Suppressor macrophage (primary cell): ENCODE measurements at regions not wholly inside any gene's neighbourhood (a gene's known extent, or its start where the extent isn't known, plus 50 kb on each side); places are given as distances from the start of the nearest gene placed in this dataset.
"Not testable (repeated sequence)": the region's sequence is repeated elsewhere in the genome, so short reads cannot be mapped to it uniquely, and the experiment has no call there.

Source experiments
- DNase-seq, 4 experiments: peaks; one replicate each; pipeline ENCODE4 v3.0.0-alpha.2; 2020 to 2022

DNA sequence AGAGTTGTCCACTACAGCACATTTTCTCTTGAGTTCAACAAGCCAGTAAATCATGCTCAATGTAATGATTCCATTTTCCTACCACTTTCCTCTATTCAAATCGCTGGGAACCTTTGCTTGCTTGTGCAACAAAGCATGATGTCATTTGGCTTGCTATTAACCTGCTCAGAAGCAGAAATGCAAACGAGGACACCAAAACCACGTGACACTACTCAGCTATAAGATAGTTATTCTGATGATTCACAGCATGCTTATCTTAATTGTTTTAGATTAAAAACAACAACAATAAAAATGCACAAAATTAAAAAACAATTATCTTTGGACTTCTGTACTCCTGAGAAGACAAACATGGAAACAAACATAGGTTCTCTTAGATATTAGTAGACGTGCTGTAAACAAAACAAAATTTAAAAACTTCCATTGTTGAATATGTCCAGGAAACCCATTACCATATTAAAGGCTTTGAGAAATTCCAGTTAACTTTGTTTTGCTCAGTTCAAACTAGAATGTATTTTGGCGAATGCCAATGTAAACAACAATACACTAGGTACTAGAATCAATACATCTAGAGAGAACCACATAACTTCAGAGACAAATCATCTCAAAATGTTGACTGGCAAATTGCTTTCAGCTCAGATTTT, 77.5 kb upstream of the KRAS start:
- peak in 3 of 4 experiments; percentile 37 to 49 (median 40) for DNase-seq

DNA sequence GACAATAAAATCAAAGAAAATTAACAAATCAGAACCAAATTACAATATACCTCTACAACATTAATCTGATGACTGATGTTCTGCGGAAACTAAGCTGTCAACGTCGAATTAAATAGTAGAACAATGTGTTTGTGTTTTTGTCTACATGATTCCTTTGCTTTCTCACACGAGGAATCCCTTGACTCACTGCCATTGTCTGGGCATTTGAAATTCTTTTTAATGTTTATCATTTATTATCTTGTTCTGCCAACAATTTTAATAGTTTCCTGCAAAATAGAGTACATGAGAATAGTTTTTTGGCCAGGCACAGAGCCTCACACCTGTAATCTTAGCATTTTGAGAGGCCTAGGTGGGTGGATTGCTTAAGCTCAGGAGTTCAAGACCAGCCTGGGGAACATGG, 76.6 kb upstream of the KRAS start:
- no peak for DNase-seq

DNA sequence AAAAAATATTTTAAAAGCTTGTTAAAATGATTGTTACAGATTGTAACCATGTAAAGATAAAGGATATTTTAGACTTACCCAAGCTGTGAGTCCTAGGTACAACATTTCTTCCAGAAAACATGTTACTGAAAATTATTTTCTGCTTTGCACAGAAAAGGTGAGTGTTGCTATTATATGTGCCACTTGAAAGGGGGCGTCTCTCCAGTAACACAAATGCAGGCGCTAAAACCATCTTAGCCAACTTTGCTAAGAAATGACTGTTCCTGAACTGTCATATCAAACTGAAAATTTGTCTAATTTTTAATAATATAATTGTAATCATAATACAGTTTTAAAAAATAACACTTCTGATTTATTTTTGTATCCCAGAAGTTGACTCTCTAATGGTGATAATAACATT, 75.6 kb upstream of the KRAS start:
- DNase-seq, result no peak

DNA sequence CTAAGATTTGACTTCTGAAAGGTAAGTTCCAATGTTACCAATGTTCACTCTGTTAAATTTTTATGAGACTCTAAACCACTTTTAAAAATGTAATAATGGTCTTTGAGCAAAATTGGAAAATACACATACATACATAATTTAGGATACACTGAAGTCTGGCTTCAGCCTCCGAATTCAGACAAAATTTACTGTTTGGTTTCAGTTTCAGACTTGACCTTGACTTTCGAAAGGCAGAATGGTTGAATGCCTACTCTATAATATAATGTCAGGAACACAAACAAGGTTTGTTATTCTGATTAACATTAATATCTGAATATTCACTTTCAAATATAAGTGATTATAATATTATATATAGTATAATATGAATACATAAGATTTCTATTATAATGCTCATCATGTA, 74.1 kb upstream of the KRAS start:
- no peak for DNase-seq

DNA sequence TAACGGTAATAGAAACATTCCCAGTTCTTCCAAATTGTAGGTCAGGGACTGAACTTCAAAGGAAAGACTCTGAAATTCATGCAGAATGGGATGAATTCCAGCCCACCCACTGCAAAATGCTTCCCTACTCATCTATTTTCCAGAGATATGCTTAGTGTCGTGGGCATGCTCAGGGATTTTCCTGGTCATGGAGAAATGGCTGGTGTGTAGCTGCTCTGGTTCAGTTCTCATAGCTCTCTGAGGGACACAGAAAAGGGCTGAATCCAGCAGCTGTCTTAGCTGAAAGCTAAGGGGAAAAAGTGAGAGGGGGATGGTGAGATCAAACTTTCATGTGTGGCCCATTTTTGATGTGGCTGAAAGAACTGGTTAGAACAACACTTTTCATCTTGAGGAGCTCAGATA, 72.9 kb upstream of the KRAS start:
- no peak for DNase-seq

DNA sequence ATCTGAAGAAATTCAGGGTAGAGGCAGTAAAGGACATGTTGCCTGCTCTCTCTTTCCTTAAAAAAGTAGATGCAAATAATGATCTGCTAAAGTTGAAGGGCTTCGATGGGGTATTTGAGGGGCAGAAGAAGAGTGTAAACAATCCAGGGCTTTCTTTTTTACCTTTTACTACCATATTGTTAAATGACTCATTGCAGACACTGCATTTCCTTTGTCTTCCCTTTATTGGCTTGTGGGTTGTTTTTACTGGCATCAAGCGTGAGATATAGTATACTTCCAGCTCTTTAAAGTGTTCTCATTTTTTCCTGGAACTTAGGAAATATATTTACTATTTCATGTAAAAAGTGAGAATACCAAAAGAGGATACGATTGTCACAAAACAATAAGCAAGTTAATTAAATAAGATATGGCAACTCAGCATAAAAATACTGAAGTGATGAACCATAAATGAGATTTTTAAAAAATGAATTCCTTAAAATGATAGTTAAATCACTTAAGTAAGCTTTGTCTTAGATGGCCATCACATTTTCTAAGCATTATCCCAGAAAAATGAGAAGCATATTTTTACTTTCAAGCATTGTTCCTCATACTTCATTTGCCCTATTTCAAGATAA, 72.3 kb upstream of the KRAS start:
- DNase-seq, result no peak

DNA sequence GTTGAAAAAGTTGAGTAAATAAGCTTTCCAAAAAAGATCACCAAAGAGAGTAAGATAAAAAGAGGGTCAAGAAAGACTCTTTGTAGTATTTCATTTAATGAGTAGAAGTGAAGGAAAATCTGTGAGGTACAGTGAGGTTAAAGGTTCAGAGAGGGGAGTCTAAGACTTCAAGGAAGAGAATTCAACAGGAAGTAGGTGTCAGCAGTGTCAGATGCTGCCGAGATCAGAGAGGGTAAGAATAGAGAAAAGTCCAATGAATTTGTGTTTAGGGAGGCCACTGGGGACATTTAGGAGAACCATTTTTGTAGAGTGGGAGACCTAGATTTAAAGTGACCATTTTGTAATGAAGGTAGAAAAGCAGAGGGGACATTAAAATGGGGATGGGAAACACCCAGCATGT, 71.6 kb upstream of the KRAS start:
- DNase-seq, result no peak

DNA sequence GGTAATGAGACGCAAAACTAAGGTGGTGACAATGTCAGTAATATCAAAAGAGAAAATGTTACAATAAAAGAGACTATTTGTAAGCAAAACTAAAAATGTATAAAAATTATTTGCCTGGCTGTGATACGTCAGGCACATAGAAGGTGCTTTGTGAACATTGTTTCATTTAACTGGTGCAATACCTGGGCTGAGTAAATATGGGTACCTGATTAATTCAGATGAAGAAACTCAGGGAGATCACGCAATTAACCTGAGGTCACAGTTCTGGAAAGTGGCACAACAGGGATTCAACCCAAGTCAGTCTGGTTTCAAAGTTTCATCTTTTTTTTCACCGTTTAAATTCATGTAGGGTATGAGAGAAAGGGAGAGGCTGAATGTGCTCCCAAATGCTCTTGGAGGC, 71.0 kb upstream of the KRAS start:
- DNase-seq, result no peak

DNA sequence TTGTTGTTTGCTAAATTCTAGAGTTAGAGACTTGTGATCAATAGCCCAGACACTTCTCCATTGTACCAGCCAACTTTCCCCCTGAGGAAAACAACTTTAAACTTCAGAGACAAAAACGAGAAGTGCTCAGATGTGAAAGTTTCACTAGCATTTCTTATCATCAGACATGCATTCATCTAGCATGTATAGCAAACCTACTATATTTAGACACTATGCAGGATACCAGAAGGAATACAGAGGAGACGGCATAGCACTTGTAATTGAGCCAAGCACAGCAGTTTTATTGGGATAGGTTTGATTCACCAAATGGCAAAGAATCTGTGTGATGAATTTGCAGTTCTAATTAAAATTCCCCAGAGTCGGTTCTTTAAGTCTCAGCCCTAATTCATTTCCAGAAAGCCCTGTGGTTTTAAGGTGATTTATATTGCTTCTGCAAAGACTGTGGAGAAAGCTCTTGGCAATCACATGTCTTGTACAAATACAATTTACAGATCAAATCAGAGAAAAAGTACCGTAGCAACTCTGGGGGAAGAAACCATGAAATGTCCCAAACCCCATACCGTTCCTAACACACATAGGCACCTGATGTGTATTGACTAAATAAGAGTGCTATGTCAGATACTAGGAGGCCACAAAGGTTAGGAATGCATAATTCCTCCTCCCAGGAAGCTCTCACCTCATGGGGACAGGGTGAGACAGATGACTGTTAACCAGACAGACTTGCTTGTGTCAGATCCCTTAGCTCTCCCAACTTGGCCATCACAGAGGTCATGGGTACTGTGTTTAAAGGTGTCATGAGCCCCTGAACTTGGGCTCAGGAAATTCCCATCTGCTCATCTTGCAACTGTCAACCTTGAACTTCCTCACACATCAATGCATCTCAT, 69.6 kb upstream of the KRAS start:
- DNase-seq, result peak in 2 of 4 experiments; percentile 25 to 26

DNA sequence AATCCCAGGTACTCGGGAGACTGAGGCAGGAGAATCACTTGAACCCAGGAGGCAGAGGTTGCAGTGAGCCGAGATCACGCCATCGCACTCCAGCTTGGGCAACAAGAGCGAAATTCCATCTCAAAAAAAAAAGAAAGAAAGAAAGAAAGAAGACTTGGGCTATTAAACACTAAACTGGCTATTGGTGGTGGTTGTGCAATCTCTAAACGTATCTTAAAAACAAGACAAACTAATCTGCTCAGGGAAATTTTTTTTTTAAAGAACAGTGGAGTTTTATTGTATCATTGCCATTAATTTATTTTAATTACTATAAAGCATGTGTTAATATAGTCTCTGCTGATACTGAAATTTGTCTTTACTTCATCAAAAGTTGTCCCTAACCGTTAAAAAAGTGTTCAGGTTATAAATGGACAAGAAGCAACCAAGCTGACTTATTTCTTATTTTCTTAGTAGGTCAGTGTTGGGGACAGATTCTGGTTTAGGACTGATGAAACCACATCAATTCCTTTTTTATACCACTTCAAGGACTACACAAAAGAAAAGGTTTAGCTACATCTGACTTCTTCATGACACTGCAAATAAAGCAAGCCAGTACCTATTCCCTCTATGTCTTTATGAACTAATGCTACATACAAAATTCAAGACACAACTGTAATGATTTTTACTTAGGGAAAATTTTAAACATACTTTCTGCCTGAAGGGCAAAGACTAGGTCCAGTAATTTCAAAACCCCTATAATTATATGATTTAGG, 68.7 kb upstream of the KRAS start:
- DNase-seq, result no peak

DNA sequence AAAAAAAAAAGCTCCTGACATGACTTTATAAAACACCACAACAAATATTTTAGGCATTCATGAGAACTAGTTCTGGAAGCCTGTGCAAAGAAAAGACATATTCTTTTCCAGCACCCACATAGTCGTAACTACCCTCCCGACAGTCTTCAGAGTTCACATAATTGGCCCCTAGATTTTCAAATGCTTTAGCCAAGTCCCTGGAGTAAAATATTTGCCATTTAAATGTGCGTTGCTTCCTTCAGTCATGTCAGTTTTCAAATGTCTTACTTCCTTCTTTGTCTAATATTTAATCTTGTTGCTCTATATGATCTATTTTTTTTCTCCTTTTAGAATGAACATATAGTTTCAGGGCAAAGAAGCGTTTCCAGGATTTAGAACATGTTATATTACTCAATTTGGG, 66.8 kb upstream of the KRAS start:
- no peak for DNase-seq

DNA sequence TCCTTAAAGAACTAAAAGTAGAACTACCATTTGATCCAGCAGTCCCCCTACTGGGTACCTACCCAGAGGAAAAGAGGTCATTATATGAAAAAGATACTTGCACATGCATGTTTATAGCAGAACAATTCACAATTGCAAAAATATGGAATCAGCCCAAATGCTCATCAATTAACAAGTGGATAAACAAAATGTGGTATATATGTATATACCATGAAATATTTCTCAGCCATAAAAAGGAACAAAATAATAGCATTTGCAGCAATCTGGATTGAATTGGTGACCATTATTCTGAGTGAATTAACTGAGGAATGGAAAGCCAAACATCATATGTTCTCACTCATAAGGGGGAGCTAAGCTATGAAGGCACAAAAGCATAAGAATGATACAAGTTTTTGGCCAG, 64.7 kb upstream of the KRAS start:
- DNase-seq, result no peak

DNA sequence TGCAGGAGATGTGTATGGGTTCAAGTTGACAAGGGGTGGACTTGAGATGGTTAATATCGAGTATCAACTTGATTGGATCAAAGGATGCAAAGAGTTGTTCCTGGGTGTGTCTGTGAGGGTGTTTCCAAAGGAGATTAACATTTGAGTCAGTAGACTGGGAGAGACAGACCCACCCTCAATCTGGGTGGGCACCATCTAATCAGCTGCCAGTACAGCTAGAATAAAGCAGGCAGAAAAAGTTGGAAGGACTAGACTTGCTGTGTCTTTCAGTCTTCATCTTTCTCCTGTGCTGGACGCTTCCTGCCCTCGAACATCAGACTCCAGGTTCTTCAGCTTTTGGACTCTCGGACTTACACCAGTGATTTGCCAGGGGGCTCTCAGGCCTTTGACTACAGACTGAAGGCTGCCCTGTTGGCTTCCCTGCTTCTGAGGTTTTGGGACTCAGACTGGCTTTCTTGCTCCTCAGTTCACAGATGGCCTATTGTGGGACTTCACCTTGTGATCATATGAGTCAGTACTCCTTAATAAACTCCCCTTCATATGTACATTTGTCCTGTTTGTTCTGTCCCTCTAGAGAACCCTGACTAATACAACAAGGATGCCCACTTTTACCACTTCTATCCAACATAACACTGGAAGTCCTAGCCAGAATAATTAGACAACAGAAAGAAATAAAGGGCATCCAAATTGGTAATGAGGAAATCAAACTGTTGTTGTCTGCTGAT, 62.7 kb upstream of the KRAS start:
- not testable (repeated sequence) for DNase-seq

DNA sequence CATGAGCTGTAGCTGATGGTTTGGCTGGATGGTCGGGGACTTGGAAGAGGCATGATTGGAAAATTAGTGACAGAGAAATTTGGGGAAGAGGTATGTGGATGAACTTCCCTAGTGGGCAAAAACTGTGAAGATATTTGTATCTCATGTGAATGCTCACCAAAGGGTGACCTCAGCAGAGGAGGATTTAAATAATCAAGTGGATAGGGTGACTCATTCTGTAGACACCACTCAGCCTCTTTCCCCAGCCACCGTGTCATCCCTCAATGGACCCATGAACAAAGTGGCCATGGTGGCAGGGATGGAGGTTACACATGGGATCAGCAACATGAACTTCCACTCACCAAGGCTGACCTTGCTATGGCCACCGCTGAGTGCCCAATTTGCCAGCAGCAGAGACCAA, 60.8 kb upstream of the KRAS start:
- DNase-seq, result peak; percentile 18 to 47 (median 19)

DNA sequence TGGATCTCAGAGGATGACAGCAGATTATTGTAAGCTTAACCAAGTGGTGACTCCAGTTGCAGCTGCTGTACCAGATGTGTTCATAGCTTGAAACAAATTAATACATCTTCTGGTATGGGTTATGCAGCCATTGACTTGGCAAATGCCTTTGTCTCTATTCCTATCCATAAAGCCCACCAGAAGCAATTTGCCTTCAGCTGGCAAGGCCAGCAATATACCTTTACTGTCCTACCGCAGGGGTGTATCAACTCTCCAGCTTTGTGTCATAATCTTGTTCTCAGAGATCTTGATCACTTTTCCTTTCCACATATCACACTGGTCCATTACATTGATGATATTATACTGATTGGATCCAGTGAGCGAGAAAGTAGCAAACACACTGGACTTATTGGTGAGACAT, 59.3 kb upstream of the KRAS start:
- not testable (repeated sequence) for DNase-seq

DNA sequence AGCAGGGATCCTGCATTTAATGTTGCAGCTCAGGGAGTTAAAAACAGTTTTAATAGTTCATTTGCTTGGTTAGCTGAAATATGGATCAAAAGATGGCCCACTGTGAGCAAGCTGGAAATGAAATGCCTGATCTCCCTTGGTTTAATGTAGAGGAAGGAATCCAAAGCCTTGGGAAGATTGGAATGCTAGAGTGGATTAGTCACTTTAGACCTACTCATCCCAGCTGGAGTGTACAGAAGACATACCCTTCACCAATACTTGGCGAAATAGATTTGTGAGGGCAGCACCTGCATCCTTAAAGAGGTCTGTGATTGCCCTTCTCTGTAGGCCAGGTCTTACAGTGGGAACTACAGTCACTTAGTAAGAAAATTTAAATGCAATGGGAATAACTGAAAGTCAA, 58.0 kb upstream of the KRAS start:
- DNase-seq, result no peak

DNA sequence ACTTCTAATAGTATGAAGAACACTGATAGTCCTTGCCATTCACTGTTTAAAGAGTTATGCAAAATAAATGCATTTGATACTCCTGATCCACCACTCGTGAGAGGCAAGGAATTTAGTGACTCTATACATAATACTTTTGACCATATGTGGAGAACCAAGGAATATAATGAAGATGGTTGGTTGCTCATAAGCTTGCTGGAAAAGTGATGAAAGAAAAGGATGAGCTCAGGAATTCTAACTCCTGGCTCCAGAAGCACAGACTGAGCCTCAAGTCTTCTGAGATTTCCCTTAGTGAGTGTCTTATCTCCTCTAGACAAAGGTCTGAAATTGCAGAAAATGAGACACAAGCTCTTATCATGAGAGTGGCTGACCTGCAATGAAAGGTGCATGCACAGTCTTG, 57.1 kb upstream of the KRAS start:
- DNase-seq, result no peak

DNA sequence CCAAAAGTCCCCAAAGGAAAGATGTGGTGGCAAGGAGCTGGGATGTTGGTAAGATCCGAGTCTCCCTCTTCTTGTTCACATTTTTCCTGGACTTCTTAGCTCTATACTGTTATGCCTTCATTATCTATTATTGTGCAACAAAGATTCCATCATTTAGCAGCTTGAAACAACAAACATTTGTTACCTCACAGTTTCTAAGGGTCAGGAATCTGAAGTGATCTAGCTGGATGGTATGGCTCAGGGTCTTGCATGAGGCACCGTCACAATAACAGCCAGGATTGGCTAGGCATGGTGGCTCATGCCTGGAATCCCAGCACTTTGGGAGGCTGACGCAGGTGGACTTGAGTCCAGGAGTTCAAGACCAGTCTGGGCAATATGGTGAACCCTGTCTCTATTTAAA, 51.1 kb upstream of the KRAS start:
- DNase-seq, result no peak
